H7 (cell line): ENCODE measurements at regions not wholly inside any gene's neighbourhood (a gene's known extent, or its start where the extent isn't known, plus 50 kb on each side); places are given as distances from the start of the nearest gene placed in this dataset.

Experiments used
- DNase-seq: peaks from one replicate; pipeline ENCODE4 v3.0.0; 2012
- H3K27me3 ChIP-seq: 2 replicates; pipeline ENCODE4 v1.6.0; 2011; ENCODE audit warnings: mild to moderate bottlenecking, low read length; ENCODE audit not compliant: control insufficient read depth, insufficient read depth
- H3K36me3 ChIP-seq: replicated peaks from 2 replicates; pipeline ENCODE4 v1.5.1; 2011; ENCODE audit warnings: low read length; ENCODE audit not compliant: control insufficient read depth, insufficient read depth
- H3K4me3 ChIP-seq: 2 replicates; pipeline ENCODE4 v1.5.1; 2011; ENCODE audit warnings: low read depth, mild to moderate bottlenecking, control low read depth, low read length, moderate library complexity; ENCODE audit not compliant: insufficient read depth

DNA sequence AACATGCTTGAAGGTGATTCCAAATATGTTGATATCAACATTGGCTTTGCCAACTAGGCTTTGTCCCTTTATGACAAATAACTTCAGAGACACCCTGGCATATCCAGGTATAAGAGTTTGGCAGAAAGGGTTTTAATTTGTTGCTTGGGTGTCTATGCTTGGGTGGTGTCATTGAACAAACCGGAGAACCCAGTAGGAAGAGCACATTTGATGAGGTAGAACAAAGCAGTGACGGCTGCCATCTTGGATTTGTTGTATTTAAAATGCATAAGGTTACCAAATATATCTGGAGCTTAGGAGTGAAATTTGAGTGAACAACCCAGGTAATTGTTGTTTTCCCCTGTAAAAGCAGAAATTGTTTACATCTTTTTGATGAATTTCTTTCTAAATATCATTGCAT is 503.7 kb upstream of the JARID2 start:
- DNase-seq = no peak
- Histone ChIP-seq H3K4me3 (no peak overlapping the region), H3K36me3 (no peaks in the 10 kb centered on the region; the same call in 1 of the 2 replicates), H3K27me3 (no peaks in the 10 kb centered on the region)

GRCh38 chr6:14742680-14743079 is 503.2 kb upstream of the JARID2 start:
- H3K4me3 ChIP-seq = no peak overlapping the region
- DNase-seq = no peak

GRCh38 chr6:14743144-14743473 is 502.8 kb upstream of the JARID2 start:
- no peak for DNase-seq
- no peak overlapping the region for H3K4me3 ChIP-seq
- H3K27me3 ChIP-seq = no peaks in the 10 kb centered on the region
- no peaks in the 10 kb centered on the region for H3K36me3 ChIP-seq

More at GRCh38 chr6:14742680-14743079, 503.2 kb upstream of the JARID2 start:
- Histone ChIP-seq H3K27me3 (no peaks in the 10 kb centered on the region), H3K36me3 (no peaks in the 10 kb centered on the region)

- H3K4me3 ChIP-seq = no peak overlapping the region
- no peaks in the 10 kb centered on the region for H3K27me3 ChIP-seq
- H3K36me3 ChIP-seq = no peaks in the 10 kb centered on the region
- DNase-seq = no peak
These were observed 502.2 kb upstream of the JARID2 start for GRCh38 chr6:14743474-14744211.

DNA sequence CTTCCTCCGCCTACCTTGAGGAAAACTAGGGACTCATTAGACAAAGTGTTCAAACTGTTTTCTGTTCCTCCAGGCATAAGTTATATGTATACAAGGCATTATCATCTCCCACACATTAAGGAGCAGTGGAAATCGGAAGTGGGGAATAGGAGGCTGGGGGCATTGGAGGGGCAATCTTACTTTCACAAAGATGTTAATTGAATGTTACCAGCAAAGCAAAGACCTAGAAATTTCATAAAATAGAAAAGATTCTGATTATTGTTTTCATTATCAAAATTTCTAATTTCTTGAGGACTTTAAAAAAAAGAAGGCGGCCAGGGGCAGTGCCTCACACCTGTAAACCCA is 501.7 kb upstream of the JARID2 start:
- Histone ChIP-seq H3K4me3 (no peak overlapping the region), H3K36me3 (no peaks in the 10 kb centered on the region), H3K27me3 (no peaks in the 10 kb centered on the region)
- DNase-seq = no peak

- DNase-seq = no peak
- no peaks in the 10 kb centered on the region for H3K36me3 ChIP-seq
- H3K4me3 ChIP-seq = no peak overlapping the region
- H3K27me3 ChIP-seq = no peaks in the 10 kb centered on the region
These were observed 499.6 kb upstream of the JARID2 start for GRCh38 chr6:14746139-14746837.

GRCh38 chr6:14747881-14748520 is 497.9 kb upstream of the JARID2 start:
- no peaks in the 10 kb centered on the region for H3K27me3 ChIP-seq
- no peak for DNase-seq
- no peaks in the 10 kb centered on the region for H3K36me3 ChIP-seq
- H3K4me3 ChIP-seq = no peak overlapping the region

DNA sequence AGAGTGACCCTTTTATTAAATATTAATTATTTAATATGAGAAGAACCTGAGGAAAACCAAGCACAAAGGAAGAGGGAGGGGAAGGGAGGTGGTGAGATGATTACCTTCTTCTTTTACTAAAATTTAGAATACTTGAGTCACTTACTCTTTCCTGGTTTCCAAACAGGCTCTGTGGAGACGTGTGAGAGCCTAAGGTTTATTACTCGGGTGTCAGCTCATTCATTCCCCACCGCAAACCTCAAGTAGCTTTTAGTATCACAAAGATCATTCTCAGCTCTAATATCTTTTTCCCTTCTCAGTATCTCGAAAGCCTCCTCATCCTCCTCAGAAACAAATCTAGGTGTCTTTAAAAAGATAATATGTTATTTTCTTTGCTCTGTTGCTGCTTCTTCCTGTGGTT is 497.2 kb upstream of the JARID2 start:
- no peak for DNase-seq
- Histone ChIP-seq H3K36me3 (no peaks in the 10 kb centered on the region), H3K4me3 (no peak overlapping the region), H3K27me3 (no peaks in the 10 kb centered on the region)

DNA sequence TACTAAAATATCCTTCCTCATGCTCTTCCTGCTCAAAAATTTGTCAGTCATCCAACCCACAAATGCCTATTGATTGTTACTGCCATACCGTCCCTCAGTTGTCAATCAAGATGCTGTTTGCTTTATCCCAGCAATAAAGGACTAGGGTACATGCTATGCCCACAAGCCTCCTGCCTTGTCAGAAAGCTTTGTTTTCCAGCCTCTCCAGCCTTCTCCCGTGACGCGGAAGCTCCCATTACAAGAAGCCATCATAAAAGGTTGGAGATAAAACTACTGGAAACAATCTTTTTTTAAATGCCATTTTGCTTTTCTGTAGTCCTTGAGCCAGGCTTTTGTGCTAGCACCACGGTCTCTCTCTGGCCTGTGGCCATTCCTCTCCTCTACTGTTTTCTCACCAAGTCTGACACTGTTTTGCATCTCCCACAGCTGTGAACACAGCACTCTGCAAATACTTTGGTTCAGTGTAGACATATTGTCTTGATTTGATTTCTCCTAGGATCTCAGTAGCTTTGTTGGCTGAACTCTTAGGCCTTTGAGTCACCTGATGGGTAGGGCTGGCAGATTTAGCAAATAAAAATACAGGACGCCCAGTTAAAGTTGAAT is 495.7 kb upstream of the JARID2 start:
- H3K36me3 ChIP-seq = no peaks in the 10 kb centered on the region
- H3K27me3 ChIP-seq = no peaks in the 10 kb centered on the region
- no peak overlapping the region for H3K4me3 ChIP-seq
- no peak for DNase-seq

DNA sequence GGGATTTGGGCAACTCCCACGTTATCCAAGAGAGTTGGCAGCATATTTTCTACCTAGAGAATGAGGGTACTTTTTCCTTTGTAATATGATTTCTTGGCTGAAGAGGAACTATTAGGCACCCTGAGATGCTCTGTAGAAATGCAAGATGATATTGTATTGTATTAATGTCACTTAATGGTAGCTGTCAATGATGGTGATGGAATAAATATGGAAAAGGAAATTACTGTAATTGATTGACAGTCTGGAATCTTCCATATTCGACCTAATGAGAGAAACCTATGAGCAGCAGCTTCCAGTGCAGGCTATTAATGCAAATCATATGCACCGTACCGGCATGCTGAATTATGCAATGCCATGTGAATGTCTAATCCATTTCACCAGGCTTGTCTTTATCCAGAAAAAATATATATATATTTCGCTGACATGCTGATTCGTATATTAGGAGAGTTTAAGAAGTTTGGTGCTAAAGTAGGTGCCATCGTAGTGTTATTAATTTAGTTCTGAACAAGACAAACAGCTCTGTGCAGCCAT is 494.2 kb upstream of the JARID2 start:
- H3K4me3 ChIP-seq = no peak overlapping the region
- no peaks in the 10 kb centered on the region for H3K27me3 ChIP-seq
- no peak for DNase-seq
- H3K36me3 ChIP-seq = no peaks in the 10 kb centered on the region

DNA sequence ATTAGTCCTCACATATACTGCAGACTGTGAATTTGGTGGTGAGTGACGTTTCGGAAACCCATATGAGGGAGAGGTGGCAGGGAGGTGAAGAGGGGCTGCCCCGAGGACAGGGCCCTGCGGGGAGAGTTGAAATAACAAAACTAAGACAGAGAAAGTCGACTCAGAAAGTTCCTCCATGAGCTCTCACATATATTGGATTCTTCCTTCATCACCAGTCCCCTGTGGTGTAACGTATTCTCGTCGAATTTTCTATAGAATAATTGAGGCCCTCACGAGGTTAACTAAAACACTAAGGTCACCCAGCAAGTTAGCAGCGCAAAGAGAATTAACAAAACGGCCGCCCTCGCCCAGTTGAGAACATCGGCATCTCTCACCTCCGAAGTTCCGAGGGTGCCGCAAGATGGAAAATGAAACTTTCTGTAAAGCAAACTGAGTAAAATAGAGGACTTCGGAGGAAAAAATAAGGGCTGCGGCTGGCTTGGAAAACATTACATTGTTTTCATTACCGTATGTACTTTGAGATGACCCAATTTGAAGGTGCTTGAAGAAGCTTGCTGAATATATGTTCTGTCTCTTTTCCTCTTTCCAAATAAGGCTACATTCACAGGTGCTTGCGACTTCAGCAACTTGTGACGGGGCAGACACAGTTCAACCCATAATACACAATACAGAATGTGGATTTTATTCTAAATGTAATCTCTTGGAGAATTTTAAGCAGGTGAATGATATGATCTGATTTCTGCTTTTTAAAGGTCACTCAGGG is 490.9 kb upstream of the JARID2 start:
- Histone ChIP-seq H3K4me3 (no peak overlapping the region), H3K36me3 (no peaks in the 10 kb centered on the region), H3K27me3 (no peaks in the 10 kb centered on the region)
- no peak for DNase-seq

DNA sequence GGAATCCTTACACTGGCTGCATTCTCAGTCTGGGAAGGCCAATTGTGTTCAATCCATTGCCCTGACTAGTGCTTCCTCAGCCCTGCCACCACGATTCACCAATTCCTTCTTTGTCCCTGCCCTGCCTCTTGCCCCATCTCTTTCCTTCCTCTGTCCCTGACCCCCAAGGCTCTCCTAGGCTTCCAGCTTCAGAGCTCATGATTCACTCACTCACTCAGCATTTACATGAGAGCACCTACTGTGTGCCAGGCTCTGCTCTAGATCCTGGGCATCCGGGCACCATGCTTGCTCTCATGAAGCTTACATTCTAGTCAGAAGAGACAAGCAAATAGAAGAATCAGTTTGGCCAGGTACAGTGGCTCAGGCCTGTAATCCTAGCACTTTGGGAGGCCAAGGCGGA is 489.5 kb upstream of the JARID2 start:
- DNase-seq = no peak
- Histone ChIP-seq H3K36me3 (no peaks in the 10 kb centered on the region), H3K27me3 (no peaks in the 10 kb centered on the region), H3K4me3 (no peak overlapping the region)

DNA sequence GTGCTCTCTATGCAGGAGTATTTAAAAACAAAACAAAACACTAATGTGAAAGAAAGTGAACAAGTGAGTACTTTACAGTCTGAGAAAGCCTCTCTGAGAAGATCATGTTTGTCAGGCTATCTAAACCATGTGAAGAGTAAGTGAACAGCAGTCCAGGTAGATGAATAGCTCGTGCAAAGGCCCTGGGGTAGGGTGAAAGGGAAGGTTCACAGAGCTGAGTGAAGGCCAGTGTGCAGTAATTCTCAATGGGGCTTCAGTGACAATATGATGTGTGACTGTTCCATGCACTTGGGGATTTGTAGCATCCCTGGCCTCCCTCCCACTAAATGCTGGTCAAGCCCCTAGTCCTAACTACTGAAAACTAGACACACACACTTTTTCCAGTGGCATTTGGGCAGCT is 488.9 kb upstream of the JARID2 start:
- H3K36me3 ChIP-seq = no peaks in the 10 kb centered on the region
- H3K27me3 ChIP-seq = no peaks in the 10 kb centered on the region
- DNase-seq = no peak
- no peak overlapping the region for H3K4me3 ChIP-seq

- no peak overlapping the region for H3K4me3 ChIP-seq
- H3K27me3 ChIP-seq = no peaks in the 10 kb centered on the region
- no peaks in the 10 kb centered on the region for H3K36me3 ChIP-seq
- no peak for DNase-seq
These were observed 488.5 kb upstream of the JARID2 start for GRCh38 chr6:14757418-14757817.
